ENCODE measurements at regions not wholly inside any gene's neighbourhood (a gene's known extent, or its start where the extent isn't known, plus 50 kb on each side); places are given as distances from the start of the nearest gene placed in this dataset.

DNA sequence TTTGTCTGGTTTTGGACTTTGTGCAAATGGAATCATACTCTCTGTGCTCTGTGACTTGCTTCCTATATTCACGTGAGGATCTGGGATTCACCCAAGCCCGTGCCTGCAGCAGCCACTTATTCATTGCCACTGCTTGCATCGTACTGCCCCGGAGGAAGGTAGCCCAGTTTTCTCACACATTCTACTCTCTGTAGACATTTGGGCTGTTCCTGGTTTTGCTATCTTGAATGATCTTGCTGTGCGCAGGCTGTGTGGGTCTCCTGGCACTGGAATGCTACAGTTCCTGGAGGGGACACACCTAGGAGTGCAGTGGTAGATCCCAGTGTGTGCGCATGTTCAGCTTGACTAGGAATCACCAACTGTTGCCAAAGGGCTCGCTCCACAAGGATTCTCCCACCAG lies 99.2 kb upstream of the BOD1 start:
- no peak overlapping the region for H3K4me3 ChIP-seq
- no peak overlapping the region for H3K27ac ChIP-seq

DNA sequence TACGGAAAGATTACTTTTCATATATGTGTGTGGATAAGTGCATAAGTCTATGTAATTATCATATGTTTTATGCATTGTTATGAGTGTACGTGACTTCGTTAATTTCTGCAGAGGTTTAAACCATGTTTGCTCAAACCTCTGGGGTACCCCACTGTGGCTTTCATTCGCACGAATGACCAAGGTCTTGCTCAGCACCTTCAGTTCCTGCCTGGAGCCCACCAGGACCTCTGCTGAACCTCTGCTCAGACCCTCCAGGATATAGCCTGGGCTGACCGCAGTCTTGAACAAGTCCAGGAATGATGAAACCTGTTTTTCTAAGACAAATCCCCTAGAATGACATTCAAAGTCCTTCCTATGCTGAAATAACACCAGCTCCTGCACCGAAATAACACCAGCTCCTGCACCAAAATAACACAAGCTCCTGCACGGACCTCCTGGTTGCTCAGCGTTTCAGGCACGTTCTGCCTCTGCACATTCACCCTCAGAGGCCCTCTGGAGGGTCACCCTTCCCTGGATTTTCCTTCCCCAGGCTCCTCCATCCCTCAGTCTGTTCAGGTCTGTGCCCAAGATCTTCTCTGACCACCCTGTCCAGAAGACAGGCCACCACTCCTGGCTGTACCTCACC lies 99.7 kb upstream of the BOD1 start:
- H3K4me3 ChIP-seq: no peak overlapping the region

DNA sequence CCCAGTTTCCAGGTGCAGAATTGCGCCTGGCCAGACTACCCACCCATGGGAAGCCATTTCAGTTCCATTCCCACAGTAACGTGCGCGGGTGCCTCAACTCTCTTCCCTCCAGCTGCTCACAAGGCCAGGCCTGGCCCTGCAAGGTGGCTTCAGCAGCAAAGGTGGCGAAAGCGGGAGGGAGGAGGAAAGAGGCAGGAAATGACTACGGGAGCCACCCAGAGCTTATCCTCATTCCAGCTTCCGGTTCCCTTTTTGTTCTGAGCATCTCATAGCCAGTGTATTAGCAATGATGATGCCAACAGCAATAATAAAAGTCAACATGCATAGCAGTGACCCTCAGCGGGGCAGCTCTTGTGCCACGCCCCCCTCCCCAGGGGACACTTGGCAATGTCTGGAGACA lies 101.5 kb upstream of the BOD1 start:
- Histone ChIP-seq H3K4me3 (no peak overlapping the region), H3K27ac (no peak overlapping the region)

More for the DNA sequence above, 99.7 kb upstream of the BOD1 start:
- no peak overlapping the region for H3K27ac ChIP-seq

DNA sequence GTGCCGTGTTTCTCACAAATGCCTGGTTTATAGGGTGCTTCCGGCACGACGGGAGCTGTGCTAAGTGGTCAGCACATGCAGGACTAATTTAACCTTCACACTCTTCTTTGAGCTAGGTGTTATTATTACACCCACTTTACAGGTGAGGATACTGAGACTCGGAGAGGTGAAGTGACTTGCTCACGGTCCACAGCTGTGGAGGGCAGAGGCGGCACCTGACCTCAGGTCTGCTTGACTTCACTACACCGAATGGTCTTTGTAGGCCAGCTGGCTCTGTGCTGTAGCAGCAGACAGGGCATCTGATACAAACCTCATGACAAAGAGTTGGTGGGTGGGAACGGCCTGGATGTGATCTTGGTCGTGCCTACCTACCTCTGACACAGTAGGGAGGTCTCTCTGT lies 102.0 kb upstream of the BOD1 start:
- Histone ChIP-seq H3K4me3 (no peak overlapping the region), H3K27ac (no peak overlapping the region)

DNA sequence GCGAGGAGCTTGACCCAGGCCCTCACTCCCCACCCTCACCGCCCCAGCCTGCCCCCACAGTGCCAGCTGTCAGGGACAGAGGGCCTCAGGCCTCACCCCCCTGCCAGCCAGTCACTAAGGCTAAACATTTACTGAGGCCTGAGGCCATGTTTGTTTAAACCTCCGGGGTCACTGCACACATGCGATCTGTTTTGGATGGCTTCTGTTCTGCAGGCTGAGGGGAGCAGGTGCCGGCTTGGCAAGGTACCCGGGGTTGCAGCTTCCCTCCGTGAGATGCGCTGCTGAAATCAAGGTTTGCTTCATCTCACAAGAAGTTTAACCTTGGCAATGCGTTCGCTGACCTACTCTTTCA lies 103.3 kb upstream of the BOD1 start:
- Histone ChIP-seq H3K27ac (no peak overlapping the region), H3K4me3 (no peak overlapping the region)

DNA sequence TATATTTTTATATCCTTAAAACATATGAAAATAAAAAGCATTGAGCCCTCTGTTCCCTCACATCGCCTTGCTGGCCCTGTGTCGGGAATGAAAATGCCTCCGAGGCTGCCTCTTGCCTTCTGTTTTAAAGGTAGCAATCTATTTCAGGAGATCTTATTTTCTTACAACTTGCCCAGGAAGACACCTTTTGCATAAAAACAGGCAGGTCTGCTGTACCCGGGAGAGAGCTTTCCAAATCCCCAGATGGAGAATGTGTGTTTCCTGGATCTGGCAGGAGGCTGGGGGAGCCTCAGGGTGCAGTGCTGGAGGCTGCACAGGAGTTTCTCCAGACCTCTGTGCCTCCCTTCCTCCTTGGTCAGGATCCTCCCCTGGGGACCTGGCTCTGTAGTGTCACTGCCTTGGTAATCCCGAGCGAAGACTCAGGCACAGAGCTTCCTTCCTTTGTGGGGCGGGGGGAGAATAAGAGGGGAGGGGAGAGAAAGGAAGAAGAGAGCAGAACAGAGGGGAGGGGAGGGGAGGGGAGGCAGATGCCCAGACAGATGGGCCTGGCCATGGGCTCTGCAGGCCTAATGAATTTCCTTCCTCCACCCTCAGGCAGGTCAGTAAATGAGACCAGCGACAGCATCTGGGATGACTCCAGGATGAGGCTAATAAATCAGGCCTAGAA lies 104.0 kb upstream of the BOD1 start:
- H3K27ac ChIP-seq: no peak overlapping the region

GRCh38 chr5:173720953-173721600 lies 104.6 kb upstream of the BOD1 start:
- Histone ChIP-seq H3K27ac (no peak overlapping the region), H3K4me3 (no peak overlapping the region)

More for the DNA sequence above, 104.0 kb upstream of the BOD1 start:
- no peak overlapping the region for H3K4me3 ChIP-seq

DNA sequence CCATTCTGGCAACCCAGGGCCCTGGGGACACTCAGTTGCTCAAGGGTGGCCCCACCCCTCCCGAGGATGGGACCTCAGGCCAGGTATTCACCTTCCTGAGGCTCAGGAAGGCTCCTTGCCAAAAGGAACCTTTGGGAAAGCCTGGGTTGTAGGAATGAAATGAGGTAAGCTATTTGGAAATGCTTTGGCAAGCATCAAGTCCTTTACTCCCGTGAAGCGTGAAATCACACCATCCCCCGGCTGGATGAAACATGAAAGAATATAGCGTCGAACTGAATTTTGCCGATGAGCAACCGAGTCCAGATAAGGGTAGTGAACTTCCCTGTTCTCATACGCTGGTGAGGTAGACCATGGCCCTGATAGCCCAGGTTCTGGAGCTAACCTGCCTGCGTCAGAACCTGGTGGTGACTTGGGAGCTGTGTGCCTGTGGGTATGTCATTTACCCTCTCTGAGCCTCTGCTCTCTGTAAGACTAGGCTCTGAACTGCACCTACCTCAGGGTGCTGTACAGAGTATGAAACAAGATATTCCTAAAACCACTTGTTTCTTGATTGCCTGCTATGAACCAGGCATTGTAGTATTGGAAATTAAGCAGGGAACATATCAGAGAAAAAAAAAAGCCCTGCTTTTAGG lies 105.3 kb upstream of the BOD1 start:
- Histone ChIP-seq H3K4me3 (no peak overlapping the region), H3K27ac (no peak overlapping the region)

DNA sequence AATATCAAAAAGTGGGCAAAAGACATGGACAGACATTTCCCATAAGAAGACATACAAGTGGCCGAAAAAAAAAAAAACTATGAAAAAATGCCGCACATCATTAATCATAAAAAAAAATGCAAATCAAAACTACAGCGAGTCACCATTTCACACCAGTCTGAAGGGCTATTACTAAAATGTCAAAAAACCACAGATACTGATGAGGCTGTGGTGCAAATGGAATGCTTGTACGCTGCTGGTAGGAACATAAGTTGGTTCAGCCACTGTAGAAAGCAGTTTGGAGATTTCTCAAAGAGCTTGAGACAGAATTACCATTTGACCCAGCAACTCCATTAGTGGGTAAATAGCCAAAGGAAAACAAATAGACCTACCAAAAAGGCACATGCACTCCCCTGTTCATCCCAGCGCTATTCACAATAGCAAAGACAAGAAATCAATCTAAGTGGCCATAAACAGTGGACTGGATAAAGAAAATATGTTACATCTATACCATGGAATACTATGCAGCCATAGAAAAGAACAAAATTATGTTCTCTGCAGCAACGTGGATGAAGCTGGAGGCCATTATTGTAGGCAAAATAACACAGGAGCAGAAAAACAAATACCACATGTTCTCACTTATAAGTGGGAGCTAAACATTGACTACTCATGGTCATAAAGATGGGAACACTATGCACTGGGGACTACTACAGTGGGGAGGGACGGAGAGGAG lies 110.6 kb upstream of the BOD1 start:
- no peak overlapping the region for H3K4me3 ChIP-seq
- H3K27ac ChIP-seq: no peak overlapping the region

- Histone ChIP-seq H3K4me3 (no peak overlapping the region), H3K27ac (no peak overlapping the region)
Measured at GRCh38 chr5:173727839-173728778, 111.7 kb upstream of the BOD1 start.

DNA sequence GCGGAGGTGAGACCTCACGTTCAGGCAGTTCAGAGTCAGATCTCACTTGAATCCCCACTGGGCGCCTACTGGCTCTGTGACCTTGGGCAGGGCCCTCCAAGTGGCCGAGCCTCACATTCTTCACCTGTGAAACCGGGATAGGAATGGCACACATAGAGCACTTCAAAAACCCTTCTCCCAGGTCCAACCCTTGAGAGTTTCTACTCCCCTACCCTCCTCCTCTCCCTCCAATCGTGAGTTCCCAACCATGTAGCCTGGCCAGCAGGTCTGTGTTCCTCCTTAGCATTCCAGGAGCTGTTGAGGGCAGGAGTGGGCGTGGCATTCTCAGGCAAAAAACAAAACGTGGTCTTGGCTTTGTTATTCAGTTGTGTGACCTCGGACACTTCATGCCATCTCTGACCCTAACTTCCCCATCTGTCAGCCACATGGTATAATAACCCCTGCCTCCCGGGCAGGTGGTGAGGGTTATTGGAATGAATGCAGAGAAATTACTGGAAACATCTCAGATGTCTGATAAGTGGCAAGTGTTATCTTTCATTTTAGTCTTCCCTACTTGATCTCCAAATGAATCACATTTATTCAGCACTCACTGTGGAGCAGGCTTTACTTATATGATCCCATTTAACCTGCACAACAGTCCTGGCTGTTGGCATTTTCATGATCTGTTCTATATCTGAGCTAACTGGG lies 112.8 kb upstream of the BOD1 start:
- no peak overlapping the region for H3K27ac ChIP-seq

DNA sequence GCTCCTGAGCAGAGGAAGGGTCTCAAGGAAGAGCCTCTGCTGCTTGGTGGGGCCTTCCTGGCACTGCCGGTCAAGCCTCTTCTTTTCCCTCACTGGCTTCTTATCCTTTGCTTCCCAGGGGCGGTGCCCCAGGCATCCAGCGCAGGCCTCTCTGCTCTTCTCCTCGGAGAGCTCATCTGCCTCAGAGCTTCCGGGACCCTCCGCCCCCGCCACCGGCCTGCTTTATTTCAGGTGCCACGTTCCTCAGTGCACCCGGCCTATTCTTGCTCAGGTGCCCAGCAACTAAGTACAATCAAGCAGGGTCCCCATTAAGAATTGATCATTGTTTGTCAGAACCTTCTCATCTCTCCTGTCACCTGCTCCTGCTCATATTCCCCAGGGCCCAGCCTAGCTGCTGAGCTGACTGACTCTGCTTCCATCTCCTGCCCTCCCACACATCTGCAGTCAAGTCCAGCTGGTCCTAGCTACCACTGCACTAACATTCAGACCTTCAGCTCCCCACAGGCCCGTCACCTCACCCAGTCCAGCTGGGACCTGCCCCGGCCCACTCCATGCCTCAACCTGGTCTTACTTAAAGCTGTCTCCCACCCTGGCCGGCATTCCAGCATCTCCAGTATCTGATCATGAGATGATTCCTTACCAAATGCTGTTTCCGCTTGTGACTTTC lies 114.3 kb upstream of the BOD1 start:
- H3K27ac ChIP-seq: no peak overlapping the region
- H3K4me3 ChIP-seq: no peak overlapping the region

More for the DNA sequence above, 112.8 kb upstream of the BOD1 start:
- no peak overlapping the region for H3K4me3 ChIP-seq

DNA sequence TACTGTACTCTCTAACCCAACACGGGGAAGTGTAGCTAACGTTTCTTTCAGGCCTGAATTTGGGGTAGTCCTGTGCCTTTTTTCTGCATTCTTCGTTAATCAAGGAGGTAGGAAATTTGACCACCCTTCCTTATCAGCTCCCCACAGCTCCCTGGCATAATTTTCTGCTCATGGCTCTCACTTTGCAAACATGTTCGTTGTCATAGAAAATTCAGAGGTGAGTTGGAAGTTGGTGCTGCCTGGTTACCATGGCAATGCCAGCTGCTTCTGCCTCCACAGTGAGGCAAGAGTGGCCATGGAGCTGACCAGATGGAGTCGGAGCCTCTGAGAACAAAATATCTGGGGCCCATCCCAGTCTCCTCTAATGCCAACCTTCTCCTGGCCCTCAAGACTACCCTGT lies 116.6 kb upstream of the BOD1 start:
- no peak overlapping the region for H3K27ac ChIP-seq
- no peak overlapping the region for H3K4me3 ChIP-seq

DNA sequence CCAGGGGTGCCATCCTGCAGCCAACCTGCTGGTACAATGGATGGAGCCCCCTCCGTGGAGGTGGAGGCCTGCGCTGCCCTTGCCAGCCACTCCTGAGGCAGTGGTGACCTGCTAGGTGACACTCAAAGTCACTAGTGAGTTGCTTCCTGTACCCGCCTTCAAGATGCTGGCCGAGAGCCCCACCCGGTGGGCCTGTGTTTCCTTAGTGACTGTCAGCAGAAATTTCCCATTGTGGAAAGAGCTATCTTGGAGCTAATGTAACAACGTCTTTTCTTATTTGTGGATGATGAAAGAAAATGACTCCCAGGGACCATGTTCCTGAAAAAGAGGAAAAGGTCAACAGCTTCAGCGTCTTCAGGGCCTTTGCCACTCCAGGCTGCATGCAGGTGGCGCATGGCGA lies 117.0 kb upstream of the BOD1 start:
- no peak overlapping the region for H3K4me3 ChIP-seq
- H3K27ac ChIP-seq: peak overlapping the region in 1 of 21 experiments; percentile 1

- H3K4me3 ChIP-seq: no peak overlapping the region
- peak overlapping the region in 1 of 21 experiments; percentile 1 for H3K27ac ChIP-seq
Measured at GRCh38 chr5:173733831-173734501, 117.5 kb upstream of the BOD1 start.

DNA sequence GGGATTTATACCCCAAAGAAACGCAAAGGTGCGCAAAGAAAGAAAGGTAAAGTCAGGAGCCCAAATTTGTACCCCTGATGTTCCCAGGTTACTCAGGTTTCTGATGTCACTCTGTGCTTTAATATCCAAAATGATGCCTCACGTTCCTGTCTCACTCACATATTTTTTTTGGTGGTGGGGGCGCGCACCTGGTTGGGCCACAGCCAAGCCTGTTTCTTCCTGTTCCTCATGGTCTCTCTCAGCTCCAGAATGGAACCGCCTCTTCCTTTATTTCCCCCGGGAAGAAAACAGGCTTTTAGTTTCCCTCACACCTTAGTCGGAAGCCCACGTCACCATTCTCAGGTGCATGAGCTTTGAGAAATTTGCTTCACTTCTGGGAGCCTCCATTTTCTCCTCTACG lies 118.3 kb upstream of the BOD1 start:
- H3K4me3 ChIP-seq: no peak overlapping the region
- H3K27ac ChIP-seq: no peak overlapping the region

DNA sequence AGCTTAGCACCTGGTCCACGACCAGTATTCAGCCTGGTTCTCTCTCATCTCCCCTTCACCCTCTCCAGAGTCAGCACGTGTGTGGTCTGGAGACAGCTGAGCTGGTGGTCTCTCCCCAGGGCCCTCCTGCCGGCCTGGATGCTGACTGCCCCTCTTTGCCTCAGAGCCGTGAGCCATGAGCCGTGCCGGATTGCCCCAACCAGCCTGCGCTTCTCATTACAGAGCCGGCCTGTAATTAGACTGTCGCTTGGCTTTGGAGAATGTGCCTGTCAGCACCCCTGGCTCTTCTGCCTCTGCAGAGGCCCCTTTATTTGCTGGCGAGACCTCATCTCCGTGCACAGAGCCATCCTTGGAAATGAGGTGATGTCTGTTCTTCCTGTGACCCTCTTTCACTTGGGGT lies 118.7 kb upstream of the BOD1 start:
- no peak overlapping the region for H3K4me3 ChIP-seq
- H3K27ac ChIP-seq: no peak overlapping the region

DNA sequence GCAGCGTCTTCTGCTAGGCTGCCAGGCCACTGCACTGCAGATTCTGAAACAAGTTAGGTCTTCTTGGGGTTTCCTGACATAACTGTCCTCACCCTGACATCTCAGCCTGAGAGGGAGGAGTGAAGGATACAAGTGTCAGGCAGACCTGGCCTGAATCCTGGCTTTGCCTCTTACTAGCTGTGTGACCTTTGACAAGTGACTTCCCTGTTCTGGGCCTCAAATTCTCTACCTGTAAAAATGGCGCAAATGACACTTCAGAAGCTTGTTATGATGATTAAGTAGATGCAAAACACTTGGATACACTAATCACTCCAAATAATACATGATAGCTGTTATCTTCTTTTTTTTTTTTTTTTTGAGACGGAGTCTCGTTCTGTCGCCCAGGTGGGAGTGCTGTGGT lies 119.2 kb upstream of the BOD1 start:
- no peak overlapping the region for H3K27ac ChIP-seq
- H3K4me3 ChIP-seq: no peak overlapping the region
